ENCODE measurements at regions not wholly inside any gene's neighbourhood (a gene's known extent, or its start where the extent isn't known, plus 50 kb on each side); places are given as distances from the start of the nearest gene placed in this dataset.
"Not testable (repeated sequence)": the region's sequence is repeated elsewhere in the genome, so short reads cannot be mapped to it uniquely, and the experiment has no call there.

DNA sequence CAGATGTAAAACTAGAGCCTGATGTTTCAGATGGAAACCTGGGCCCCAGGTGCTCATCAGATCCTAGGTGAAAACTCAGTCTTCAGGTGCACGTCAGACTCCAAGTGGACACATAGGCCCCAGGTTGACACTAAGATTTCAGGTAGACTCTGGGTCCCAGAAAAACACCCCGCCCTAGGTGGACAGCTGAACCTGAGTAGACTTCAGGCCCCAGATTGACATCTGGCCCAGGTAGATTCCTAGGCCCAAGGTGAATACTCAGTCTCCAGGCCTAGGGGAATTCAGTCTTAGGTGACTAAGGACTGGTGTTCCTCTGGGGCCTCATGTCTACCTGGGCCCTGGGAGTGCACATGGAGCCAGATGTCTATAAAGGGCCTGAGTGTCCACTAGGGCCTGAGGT, 196.7 kb downstream of the POTEM start:
- TF ChIP-seq CTCF, POLR2A (IDR thresholded peaks at IDR 0.05): not testable (repeated sequence)
